Mesenchymal stem cell (in vitro differentiated cells and primary cell): ENCODE measurements at regions not wholly inside any gene's neighbourhood (a gene's known extent, or its start where the extent isn't known, plus 50 kb on each side); places are given as distances from the start of the nearest gene placed in this dataset.

Experiments
- DNase-seq: peaks from one replicate; pipeline ENCODE4 v3.0.0-alpha.2; 2013
- H2AFZ ChIP-seq: one replicate; pipeline ENCODE4 v1.6.1; 2013; ENCODE audit warnings: low read depth, mild to moderate bottlenecking, control low read depth, inconsistent platforms, low read length, moderate library complexity
- H2AK5ac ChIP-seq: 2 replicates; pipeline ENCODE4 v1.6.1; 2013; ENCODE audit warnings: low read length, moderate library complexity, mild to moderate bottlenecking, inconsistent platforms; ENCODE audit not compliant: severe bottlenecking
- H2BK120ac ChIP-seq: one replicate; pipeline ENCODE4 v1.6.1; 2013; ENCODE audit warnings: low read depth, mild to moderate bottlenecking, inconsistent platforms, low read length, moderate library complexity
- H2BK12ac ChIP-seq, 2 experiments: one replicate each; pipeline ENCODE4 v1.6.1; 2013; ENCODE audit warnings: inconsistent platforms in 2 of 2, low read length in 2 of 2, mild to moderate bottlenecking in 2 of 2, moderate library complexity in 2 of 2, control low read depth in 1 of 2
- H2BK15ac ChIP-seq: one replicate; pipeline ENCODE4 v1.6.1; 2013; ENCODE audit warnings: mild to moderate bottlenecking, low read depth, inconsistent platforms; ENCODE audit not compliant: poor library complexity, severe bottlenecking
- H2BK5ac ChIP-seq: 2 replicates; pipeline ENCODE4 v1.6.1; 2013; ENCODE audit warnings: low read depth, mild to moderate bottlenecking, low read length, control low read depth, inconsistent platforms; ENCODE audit not compliant: poor library complexity, severe bottlenecking
- H3K14ac ChIP-seq, 2 experiments: one replicate each; pipeline ENCODE4 v1.6.1; 2013; ENCODE audit warnings: inconsistent platforms in 2 of 2, low read length in 2 of 2, control low read depth in 1 of 2, mild to moderate bottlenecking in 1 of 2, moderate library complexity in 1 of 2
- H3K18ac ChIP-seq, 2 experiments: one replicate each; pipeline ENCODE4 v1.6.1; 2013; ENCODE audit warnings: inconsistent platforms in 2 of 2, low read length in 2 of 2, control low read depth in 1 of 2, low read depth in 1 of 2, mild to moderate bottlenecking in 1 of 2
- H3K23ac ChIP-seq, 2 experiments: one replicate each; pipeline ENCODE4 v1.6.1; 2013; ENCODE audit warnings: inconsistent platforms in 2 of 2, low read length in 2 of 2, mild to moderate bottlenecking in 2 of 2, moderate library complexity in 2 of 2, control low read depth in 1 of 2
- H3K27ac ChIP-seq: 2 replicates; pipeline ENCODE4 v1.5.1; 2013; ENCODE audit warnings: mild to moderate bottlenecking, moderate library complexity, low read length, control low read depth, inconsistent platforms; ENCODE audit not compliant: poor library complexity, severe bottlenecking
- H3K27me3 ChIP-seq, 2 experiments: 2 replicates each; pipeline versions ENCODE4 v1.6.1 to v1.7.0; 2013; ENCODE audit warnings: low read length in 2 of 2, mild to moderate bottlenecking in 2 of 2, moderate library complexity in 2 of 2, control low read depth in 1 of 2, inconsistent platforms in 1 of 2; ENCODE audit not compliant: control insufficient read depth in 1 of 2, insufficient read depth in 1 of 2
- H3K36me3 ChIP-seq, 2 experiments: 2 replicates each; pipeline versions ENCODE4 v1.6.1 to v1.7.0; 2013; ENCODE audit warnings: low read length in 2 of 2, control low read depth in 1 of 2, inconsistent platforms in 1 of 2, low read depth in 1 of 2, mild to moderate bottlenecking in 1 of 2; ENCODE audit not compliant: insufficient read depth in 2 of 2, control insufficient read depth in 1 of 2
- H3K4ac ChIP-seq, 2 experiments: one replicate each; pipeline ENCODE4 v1.6.1; 2013; ENCODE audit warnings: inconsistent platforms in 2 of 2, low read length in 2 of 2, mild to moderate bottlenecking in 2 of 2, moderate library complexity in 2 of 2, control low read depth in 1 of 2, low read depth in 1 of 2
- H3K4me1 ChIP-seq: 2 replicates; pipeline ENCODE4 v1.6.1; 2013; ENCODE audit warnings: low read depth, low read length, control low read depth; ENCODE audit not compliant: control insufficient read depth, insufficient read depth
- H3K4me2 ChIP-seq: 2 replicates; pipeline ENCODE4 v1.6.1; 2013; ENCODE audit warnings: low read length, mild to moderate bottlenecking, inconsistent platforms; ENCODE audit not compliant: poor library complexity, severe bottlenecking
- H3K4me3 ChIP-seq, 2 experiments: 2 replicates each; pipeline versions ENCODE4 v1.5.1 to v1.7.0; 2013; ENCODE audit warnings: low read length in 2 of 2, mild to moderate bottlenecking in 2 of 2, control low read depth in 1 of 2, low read depth in 1 of 2; ENCODE audit not compliant: insufficient read depth in 1 of 2
- H3K79me1 ChIP-seq: replicated peaks from 2 replicates; pipeline ENCODE4 v1.6.1; 2013; ENCODE audit warnings: mild to moderate bottlenecking, control low read depth, low read length, inconsistent platforms; ENCODE audit not compliant: poor library complexity, severe bottlenecking
- H3K9ac ChIP-seq: 2 replicates; pipeline ENCODE4 v1.7.0; 2013; ENCODE audit warnings: mild to moderate bottlenecking, low read length, moderate library complexity
- H3K9me3 ChIP-seq: 2 replicates; pipeline ENCODE4 v1.7.0; 2013; ENCODE audit warnings: mild to moderate bottlenecking, low read length; ENCODE audit not compliant: control insufficient read depth
- H4K8ac ChIP-seq: one replicate; pipeline ENCODE4 v1.6.1; 2013; ENCODE audit warnings: inconsistent platforms, mild to moderate bottlenecking, low read length, moderate library complexity
- H4K91ac ChIP-seq: one replicate; pipeline ENCODE4 v1.6.1; 2013; ENCODE audit warnings: mild to moderate bottlenecking, low read length, inconsistent platforms
- WGBS: methylation state at CpG from one replicate; pipeline ENCODE4 v1.1.7; 2013; ENCODE audit warnings: mixed read lengths; 5-methylcytosine and 5-hydroxymethylcytosine counted together

- no peak overlapping the region for H3K27ac ChIP-seq
- H2BK12ac ChIP-seq: no peak overlapping the region
- H3K14ac ChIP-seq: no peak overlapping the region
- no peak overlapping the region for H2BK5ac ChIP-seq
- 12% methylated on average over 4 of the region's 4 CpGs for WGBS
- H3K4ac ChIP-seq: no peak overlapping the region
- no peaks in the 10 kb centered on the region for H3K27me3 ChIP-seq
- H2BK15ac ChIP-seq: no peak overlapping the region
- H3K79me1 ChIP-seq: no peaks in the 10 kb centered on the region
- no peak overlapping the region for H2AK5ac ChIP-seq
- peak; percentile 89 for DNase-seq
- H4K91ac ChIP-seq: no peak overlapping the region
- no peak overlapping the region for H3K4me2 ChIP-seq
- no peak overlapping the region for H3K4me3 ChIP-seq
- H3K9ac ChIP-seq: no peak overlapping the region
- H3K23ac ChIP-seq: no peak overlapping the region
- H3K9me3 ChIP-seq: no peaks in the 10 kb centered on the region
- no peaks in the 10 kb centered on the region for H3K4me1 ChIP-seq
- no peak overlapping the region for H4K8ac ChIP-seq
- no peak overlapping the region for H2AFZ ChIP-seq
- H3K36me3 ChIP-seq: no peaks in the 10 kb centered on the region
- no peak overlapping the region for H2BK120ac ChIP-seq
- no peak overlapping the region for H3K18ac ChIP-seq
Measured at GRCh38 chr15:95857124-95857757, 473.3 kb upstream of the NR2F2 start.

- Histone ChIP-seq H2BK5ac (no peak overlapping the region), H3K18ac (no peak overlapping the region), H3K4me2 (no peak overlapping the region), H3K36me3 (no peaks in the 10 kb centered on the region), H3K4ac (no peak overlapping the region), H3K9me3 (no peaks in the 10 kb centered on the region), H2BK120ac (no peak overlapping the region), H3K14ac (no peak overlapping the region), H3K4me3 (no peak overlapping the region), H2AFZ (no peak overlapping the region), H3K27ac (no peak overlapping the region), H3K9ac (no peak overlapping the region), H3K79me1 (no peaks in the 10 kb centered on the region), H3K27me3 (no peaks in the 10 kb centered on the region), H2BK15ac (no peak overlapping the region), H4K8ac (no peak overlapping the region), H4K91ac (no peak overlapping the region), H3K4me1 (no peaks in the 10 kb centered on the region), H2BK12ac (no peak overlapping the region), H3K23ac (no peak overlapping the region), H2AK5ac (no peak overlapping the region)
- DNase-seq: peak; percentile 78
Measured at GRCh38 chr15:95857758-95858157, 472.7 kb upstream of the NR2F2 start.

DNA sequence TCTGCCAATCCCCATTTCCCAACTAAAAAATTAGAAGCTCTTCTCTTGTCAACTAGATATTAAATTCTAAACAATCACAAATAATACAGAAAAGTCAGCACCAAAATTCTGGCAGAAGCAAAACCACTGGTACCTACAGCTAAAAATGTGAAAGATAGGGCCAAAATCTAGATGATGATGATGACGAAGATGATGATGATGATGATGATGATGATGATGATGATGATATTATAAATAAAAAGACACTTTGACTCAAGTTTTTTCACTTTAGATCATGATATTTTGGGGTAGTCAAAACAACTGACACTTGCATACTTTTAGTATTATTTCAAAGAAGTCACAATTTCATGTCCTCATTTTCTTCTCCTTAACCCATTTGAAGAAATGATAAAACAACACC is 470.1 kb upstream of the NR2F2 start:
- no peak overlapping the region for H2BK120ac ChIP-seq
- no peak overlapping the region for H3K23ac ChIP-seq
- no peak overlapping the region for H2AFZ ChIP-seq
- no peak overlapping the region for H3K18ac ChIP-seq
- H3K4me1 ChIP-seq: no peaks in the 10 kb centered on the region
- no peak overlapping the region for H2BK15ac ChIP-seq
- no peak overlapping the region for H3K14ac ChIP-seq
- no peak overlapping the region for H3K4me3 ChIP-seq
- H3K27ac ChIP-seq: no peak overlapping the region
- H2AK5ac ChIP-seq: no peak overlapping the region
- H3K36me3 ChIP-seq: no peaks in the 10 kb centered on the region
- H3K79me1 ChIP-seq: no peaks in the 10 kb centered on the region
- no peaks in the 10 kb centered on the region for H3K9me3 ChIP-seq
- no peak overlapping the region for H3K4ac ChIP-seq
- H2BK12ac ChIP-seq: no peak overlapping the region
- whole genome bisulfite sequencing: no CpG with 5 or more reads among the region's 1 CpG
- no peak overlapping the region for H4K8ac ChIP-seq
- H3K4me2 ChIP-seq: no peak overlapping the region
- no peak for DNase-seq
- H4K91ac ChIP-seq: no peak overlapping the region
- H2BK5ac ChIP-seq: no peak overlapping the region
- no peak overlapping the region for H3K9ac ChIP-seq
- no peaks in the 10 kb centered on the region for H3K27me3 ChIP-seq

DNA sequence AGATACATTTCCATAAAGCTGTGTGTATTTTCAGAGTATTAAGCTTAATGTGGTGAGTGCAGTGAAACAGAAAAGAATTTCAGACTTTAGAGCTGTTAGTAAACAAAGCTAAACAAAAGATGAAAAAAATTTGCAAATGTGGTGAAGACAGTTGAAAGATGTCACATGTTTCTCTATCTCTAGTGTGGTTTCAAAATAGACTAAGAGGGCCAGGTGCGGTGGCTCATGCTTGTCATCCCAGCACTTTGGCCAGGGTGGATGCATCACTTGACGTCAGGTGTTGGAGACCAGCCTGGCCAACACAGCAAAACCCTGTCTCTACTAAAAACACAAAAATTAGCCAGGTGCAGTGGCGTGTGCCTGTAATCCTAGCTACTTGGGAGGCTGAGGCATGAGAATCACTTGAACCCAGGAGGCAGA is 466.0 kb upstream of the NR2F2 start:
- Histone ChIP-seq H3K4me1 (no peaks in the 10 kb centered on the region), H4K8ac (no peak overlapping the region), H3K9ac (no peak overlapping the region), H3K4ac (no peak overlapping the region), H3K4me2 (no peak overlapping the region), H3K27me3 (no peaks in the 10 kb centered on the region), H2BK15ac (no peak overlapping the region), H2AFZ (no peak overlapping the region), H2BK120ac (no peak overlapping the region), H2AK5ac (no peak overlapping the region), H3K4me3 (no peak overlapping the region), H3K79me1 (no peaks in the 10 kb centered on the region), H3K27ac (no peak overlapping the region), H3K9me3 (no peaks in the 10 kb centered on the region), H3K23ac (no peak overlapping the region), H2BK12ac (no peak overlapping the region), H3K14ac (no peak overlapping the region), H3K36me3 (no peaks in the 10 kb centered on the region), H3K18ac (no peak overlapping the region), H4K91ac (no peak overlapping the region), H2BK5ac (no peak overlapping the region)
- WGBS: 78% methylated on average over 2 of the region's 3 CpGs
- peak; percentile 52 for DNase-seq
